HG02885 (cell line): ENCODE measurements at regions not wholly inside any gene's neighbourhood (a gene's known extent, or its start where the extent isn't known, plus 50 kb on each side); places are given as distances from the start of the nearest gene placed in this dataset.

Source experiments
- ATAC-seq: cut with Tn5 transposase; IDR thresholded peaks from one replicate; pipeline ENCODE4 v1.9.1; 2021; ENCODE audit warnings: mild to moderate bottlenecking; ENCODE audit not compliant: unreplicated experiment, poor library complexity

DNA sequence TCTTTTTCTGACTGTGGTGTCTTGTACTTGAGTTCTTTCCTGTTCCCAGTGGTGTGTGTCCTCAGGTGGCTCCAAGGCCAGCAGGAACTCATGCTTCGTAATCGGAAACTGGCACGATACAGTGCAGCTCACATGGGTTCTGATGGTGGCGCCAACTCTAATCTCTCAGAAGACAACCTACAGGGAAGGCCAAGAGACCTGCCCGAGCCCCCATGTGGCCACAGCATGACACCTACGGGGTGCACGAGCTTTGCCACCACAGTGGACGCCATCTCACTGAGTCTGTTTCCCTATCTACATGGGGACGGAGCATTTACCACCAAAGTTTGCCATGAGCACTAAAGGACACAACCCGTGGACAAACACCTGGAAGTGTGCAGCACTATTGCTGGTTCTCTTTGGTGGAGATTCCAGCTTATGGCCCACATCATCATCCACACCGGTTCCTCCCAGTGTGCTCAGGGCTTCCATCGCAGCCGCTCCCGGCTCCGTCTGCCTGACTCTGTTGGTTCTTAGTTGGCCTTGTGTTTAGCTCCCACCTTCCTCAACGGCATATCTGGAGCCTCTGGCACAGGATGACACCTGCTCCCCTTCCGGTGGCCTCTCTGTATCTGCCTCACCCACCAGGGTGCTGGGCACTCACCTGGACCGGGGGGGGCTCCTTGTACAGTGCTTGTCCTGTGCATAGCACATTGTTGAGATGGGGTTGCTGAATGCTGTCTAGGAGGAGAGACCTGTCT, 586.6 kb upstream of the MKI67 start:
- no peak for ATAC-seq

DNA sequence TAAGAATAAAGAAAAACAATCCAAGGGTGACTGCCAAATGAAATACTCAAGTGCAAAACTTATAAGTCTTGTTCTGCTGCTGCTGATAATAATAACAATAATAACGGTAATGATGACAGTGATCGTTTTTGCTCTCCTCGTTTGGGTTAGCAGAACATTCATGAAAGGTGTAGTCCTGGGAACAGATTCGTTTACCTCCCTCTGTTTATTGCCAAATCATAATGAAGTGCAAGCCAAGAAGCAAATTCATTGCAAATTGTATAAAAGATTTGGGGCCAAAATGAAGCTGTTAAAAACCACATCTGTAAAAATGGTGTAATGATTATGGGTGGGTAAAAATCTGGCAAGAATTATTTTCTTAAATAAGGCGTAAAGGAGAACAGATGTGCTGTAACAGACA, 587.2 kb upstream of the MKI67 start:
- ATAC-seq: no peak

DNA sequence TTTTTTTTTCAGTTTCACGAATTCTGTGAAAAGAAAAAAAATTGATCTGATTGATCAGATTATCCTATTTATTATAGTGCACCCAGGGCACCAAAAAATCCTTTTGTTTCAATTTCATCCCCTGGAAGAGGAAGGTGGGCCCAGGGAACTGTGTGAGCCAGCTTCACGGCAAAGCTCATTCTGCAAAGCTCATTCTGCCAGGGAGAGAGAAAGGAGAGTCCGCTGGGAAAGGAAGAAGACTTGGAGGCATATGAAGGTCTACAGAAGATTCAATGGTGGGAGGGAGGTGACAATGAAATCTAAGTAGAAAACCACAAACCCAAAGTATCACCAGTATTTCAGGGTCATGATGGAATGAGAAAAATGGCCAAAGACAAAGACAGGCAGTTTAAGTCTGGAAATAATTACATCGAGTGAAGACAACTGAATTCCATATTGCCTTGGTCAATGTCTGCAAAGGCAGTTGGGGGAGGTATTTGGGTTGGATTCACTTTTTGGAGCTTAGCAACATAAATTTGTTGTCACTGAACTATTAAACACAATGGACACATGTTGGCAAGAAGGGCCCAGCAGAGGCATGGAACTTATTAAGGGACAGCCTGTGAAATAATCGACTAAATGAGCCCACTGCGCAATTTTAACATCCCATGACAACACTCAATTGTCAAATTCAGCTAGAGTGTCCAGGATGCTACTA, 587.8 kb upstream of the MKI67 start:
- ATAC-seq: no peak

DNA sequence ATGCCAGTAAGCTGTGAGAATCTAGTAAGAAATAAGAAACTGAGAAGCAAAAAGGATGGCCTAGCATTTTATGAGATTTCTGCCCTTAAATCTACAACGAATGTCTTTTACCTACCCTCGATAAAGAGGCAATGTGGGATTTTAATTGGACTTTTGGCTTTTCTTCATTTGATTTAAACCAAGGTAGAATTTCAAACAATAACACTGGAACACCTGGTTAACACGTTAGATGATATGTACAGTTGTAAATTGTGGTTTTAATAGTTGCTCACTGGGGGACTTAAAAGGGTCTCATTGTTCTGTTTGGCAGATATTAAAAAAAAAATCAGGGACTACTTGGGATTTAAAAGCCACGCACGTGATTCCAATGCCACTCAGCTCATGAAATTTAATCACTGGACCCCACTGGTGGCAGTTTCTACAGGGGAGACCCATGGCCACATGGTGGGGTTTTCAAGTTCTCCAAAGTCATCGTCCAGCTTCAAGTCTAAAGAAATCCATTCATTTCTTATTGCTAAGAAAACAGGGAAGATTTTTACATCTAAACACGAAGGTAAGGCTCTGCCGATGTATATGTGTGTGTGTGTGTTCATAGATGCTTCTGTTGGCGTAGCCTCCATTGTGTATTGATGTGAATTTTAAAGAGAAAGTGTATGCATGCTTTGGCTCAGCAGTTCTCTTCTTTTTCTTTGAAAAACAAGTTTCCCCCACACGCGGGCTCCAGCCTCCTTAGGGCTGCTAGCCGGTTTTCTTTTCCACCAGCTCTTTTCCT, 588.6 kb upstream of the MKI67 start:
- ATAC-seq: no peak

DNA sequence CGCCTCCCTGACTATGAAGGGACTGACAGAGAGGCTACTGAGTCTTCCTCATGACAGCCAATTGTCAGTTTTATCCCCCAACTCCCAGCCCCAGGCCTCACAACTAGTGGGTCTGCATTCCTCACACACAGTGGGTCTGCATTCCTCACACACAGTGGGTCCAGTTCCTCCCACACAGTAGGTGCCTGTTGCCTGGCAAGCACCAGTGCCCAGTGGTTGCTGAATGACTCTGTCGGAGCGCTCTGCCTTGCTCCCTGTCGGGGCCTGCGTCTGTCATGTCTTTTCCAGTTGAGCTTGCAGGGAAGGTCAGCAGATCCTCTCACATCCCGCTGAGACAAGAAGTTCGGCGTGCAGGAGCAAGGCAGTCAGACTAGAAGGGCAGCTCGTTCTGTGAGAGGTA, 590.0 kb upstream of the MKI67 start:
- ATAC-seq: no peak

DNA sequence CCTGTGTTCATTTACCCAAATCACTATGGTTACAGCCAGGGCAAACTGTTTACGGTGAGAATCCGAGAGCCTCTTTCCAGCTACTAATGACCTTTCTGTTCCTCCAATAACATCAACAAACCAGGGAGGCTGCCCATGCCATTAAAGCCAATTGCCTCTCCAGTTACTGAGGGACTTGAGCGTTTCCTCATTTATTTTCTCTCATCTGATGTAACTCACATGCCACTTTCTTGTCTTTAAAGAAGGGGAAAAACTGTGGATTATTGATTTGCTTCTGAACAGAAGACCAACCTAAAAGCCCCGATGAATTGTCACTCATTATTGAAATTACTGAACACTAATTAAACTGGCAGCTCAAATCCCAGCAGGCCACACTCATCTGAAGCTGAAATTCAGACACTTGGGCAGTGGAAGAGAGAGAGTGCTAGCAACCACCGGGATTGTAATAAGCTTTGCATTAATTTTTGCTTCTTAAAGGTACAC, 595.8 kb upstream of the MKI67 start:
- no peak for ATAC-seq

DNA sequence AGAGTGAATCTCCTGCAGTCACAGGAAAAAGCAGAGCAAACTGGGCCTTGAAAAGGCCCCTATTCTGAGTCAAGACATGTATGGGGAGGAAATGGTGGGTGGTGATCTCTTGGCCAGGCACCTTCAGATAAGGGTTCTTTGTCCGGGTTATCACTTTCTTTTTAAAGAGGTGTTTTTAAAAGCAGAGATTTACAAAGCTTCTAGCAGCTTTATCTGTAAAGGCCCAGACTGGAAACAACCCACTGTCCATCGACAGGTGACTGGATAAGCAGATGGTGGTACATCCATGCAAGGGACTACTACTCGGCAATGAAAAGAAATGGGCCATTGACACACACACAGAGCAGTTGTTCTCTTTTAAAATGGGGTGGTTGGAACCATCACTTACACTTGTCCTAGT, 596.7 kb upstream of the MKI67 start:
- no peak for ATAC-seq

DNA sequence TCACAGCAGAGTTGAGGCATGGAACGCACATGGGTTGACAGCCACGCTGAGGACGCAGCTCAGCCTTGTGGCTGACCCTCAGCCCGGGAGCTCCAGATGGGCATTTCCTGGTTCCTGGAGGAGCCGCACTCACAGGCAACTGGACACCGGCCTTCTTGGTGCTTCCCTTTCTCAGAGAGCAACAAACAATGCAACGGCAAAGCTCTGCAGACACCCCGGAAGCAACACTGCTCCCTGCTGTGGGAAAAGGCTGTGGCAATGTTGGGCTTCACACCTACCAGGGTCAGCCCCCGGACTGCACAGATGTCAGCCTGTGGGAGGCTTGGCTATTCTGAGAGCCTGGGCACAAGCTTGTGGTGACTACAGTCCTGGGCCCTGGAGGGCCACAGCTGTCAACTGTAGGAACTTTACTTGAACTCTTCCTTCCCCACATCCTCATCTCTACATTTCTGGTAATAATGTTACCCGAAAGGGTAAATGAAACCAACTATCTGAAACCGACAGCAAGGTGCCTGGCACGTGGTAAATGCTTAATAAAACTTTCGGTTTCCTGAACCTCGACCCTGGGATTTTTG, 597.5 kb upstream of the MKI67 start:
- no peak for ATAC-seq

DNA sequence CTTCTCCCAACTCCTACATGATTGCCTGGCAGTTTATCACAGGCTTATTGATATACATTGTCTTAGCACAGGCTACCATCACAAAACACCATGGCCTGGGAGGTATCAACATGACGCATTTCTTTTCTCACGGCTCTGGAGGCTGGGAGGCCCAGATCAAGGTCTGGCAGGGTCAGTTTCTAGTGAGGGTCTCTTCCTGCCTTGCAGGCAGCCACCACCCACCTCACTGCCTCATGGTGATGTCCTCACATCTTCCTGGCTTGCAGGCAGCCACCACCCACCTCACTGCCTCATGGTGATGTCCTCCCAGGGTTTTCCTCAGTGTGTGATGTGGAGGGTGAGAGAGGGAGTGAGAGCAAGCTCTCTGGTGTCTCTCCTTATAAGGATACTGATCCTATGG, 599.3 kb upstream of the MKI67 start:
- no peak for ATAC-seq

DNA sequence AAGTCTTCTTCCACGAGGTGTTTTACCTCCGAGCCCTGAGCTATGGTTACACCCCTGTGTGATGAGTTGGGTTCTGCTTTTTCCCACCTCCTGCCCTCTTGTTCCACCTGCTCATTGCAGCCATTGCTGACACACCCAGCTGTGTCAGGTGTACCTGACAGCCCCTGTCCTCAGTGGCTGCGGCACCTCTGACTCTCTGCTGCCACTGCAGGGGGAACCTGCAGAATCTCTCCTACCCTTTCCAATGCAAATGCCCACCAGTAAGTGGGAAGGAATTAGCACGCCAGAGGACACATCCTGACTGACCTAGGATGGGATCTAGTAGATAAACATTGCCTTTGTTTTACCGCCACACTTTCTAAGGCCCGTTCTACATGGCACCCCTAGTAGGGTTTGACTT, 600.9 kb upstream of the MKI67 start:
- no peak for ATAC-seq

DNA sequence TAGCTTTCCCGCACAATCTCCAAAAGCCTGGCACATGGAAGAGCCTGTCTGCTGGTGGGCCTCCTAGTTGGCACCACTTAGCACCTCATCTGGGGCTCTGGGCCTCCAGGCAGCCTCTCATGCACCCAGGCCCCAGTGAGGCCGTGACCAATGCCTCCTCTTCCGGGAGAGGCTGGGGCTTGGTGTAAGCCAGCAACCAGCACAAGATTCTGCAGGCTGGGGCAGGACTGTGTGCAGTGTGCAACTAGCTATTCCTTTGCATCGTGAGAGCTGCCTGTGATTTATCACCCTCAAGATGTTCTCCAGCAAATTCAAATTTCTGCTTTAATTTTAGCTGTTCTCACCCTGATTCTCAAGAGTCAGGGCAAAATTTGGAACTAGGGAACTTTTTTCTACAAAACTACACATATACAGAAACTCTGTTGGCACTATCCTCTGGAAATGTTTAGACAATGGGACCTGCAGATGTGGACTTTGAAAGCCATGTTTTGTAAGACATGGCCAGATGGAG, 603.7 kb upstream of the MKI67 start:
- no peak for ATAC-seq

DNA sequence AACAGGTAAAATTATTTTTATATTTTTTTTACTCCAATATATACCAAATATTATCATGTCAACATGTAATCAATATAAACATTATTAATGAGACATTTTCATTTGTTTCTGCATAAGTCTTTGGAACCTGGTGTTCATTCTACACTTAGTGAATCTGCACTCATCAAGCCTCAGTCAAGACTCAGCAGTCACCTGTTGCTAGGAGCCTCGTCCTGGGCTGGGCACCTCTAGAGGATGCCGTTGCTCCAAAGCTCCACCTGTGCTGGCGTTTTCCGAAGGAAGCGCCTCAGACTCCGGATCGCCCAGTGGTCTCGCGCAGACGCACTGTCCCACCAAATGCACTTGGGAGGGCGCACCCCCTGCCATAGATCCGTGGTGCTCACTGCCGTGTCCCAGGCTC, 604.7 kb upstream of the MKI67 start:
- no peak for ATAC-seq

DNA sequence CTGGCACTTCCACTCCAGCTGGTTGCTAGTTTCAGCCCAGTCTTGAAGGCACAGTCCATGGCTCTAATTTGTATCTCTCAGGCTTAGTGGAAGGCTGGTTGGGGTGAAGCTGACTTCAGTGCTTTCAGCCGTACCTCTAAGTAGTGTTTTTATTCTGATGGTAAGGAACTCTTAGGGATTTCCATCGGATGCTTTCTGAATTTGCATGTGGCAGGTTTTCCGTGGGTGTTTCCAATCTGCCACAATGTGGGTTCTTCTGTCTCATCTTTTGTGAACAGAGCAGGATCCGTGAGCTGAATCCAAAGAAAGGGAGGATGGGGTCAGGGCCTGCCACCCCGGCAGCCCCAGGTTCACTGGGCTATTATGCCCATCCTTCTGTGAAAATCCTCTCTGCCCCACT, 607.9 kb upstream of the MKI67 start:
- no peak for ATAC-seq

DNA sequence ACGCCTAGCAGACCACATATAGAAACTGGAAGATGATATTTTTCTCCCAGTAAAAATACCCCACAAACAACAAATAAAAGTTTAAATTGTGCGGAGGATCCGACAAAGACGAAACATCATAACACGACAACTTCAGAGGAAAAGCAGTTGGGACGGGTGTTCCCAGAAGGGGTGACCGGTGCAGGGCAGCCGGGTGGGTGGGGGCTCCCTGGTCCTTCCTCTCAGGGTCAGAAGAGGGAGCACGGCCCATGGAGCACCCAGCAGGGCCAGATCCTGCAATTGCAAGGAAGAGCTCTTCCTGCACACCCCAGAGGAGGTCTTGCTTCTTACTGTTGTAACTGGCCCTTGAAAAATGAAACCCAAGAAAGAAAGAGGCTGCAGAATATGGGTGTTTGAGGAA, 608.5 kb upstream of the MKI67 start:
- ATAC-seq: no peak

DNA sequence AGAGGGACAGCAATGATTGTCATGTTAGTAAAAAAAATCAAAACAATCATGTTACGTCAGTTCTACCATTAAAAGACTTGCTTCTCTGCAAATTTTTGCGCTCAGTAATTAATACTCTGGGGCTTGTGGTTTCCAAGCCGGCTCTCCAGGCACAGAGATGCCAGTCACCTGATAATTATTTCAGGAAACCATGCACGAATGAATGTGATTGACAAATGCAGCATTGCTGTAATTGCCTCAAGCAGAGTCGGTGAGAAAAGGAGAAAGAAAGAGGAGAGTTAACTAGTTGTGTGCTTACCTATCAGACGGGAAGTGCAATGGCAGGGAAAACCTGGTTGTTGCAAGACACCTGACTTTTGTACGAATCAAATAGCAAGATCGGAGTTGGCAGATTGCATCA, 609.8 kb upstream of the MKI67 start:
- ATAC-seq: no peak

DNA sequence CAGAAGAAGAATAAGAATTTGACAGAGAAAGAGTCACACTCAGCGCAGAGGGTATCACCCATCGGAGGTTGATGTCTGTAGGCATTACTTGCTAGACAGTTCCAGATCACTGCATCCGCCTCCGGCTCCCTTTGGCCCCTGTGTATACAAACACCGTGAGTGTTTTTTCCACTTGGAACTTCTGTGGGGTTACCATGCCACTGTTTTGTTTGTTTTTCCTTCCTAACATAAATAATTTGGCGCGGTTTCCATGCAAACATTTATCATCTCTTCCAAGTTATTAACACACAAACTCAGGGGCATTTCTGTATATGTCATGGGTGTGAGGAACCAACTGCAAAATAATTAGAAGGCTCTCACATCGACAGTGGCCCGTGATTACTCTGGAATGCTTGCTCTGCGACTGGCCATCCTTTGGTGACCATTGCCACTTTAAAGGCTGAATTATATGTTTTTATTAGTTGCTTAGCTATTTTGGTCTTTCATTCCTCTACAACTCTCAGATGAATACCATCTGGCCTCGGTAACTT, 612.2 kb upstream of the MKI67 start:
- no peak for ATAC-seq

DNA sequence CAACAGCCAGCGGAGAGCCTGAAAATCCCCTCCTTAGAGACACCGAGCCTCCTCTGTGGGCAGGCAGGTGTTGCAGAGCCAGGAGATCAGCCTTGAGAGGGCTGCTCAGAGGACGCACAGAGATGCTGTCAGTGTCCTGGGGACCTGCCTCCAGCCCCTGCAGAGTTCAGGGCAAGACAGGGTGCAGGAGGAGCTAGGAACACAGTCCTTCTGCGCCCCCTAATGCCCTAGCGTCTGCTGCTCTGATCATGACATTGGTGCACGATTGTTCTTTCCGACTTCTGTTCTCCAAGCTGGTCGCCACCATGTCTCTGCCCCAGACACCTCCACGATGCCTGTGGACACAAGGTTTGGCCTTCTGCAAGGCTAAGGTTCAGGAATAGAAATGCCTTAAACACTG, 613.7 kb upstream of the MKI67 start:
- ATAC-seq: no peak

DNA sequence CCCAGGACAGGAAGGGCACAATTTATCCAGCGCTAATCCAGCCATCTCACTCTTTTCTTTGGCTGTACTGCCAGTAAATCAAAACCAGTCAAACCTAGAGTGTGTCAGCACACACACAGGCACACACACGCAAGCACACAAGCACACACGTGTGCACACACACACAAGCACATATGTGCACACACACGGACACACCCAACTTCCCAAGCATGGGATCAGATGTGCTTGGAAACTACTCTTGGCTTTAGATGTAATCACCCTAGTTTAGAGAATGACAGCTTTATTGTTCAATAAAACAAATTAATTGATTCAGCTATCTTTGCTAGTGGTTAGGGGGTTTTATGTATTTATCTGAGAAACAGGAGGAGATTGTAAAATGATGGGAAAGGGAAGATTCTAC, 615.0 kb upstream of the MKI67 start:
- no peak for ATAC-seq

DNA sequence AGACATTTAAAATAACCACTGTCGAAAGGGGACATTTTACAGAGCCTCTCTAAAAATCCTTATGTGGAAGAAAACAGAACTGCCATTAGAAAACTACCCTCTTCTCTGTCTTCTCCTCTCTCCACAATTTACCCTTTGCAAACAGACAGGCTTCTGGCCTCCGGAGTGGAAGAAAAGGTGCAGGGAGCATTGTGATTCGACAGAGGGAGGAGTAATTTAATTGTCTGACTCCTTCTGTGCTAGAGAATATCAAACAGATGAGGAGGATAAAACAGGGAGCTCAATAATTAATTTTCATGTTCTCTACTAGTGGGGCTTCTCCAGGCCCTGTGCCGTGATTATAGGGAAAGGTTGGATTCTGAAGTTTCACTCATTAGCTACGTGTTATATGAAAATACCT, 615.5 kb upstream of the MKI67 start:
- ATAC-seq: no peak

DNA sequence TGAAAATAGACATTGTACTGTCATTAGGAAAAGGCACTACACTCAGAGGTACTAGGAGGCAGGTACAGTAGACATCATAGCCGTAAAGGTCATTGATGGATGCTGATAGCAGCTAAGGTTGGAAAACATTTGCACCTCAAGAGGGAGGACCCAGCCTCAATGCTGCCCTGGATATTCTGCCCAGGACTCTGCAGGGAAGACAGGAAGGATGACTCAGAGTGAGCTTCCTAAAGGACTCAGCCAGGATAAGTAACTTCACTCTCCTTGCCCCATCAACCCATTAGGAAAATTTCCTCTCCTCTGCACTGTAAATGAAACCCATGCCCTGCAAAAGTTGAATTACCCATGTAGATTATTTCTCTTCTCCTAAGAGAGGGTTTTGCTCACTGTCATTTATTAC, 617.9 kb upstream of the MKI67 start:
- ATAC-seq: no peak
